Naive thymus-derived CD4-positive, alpha-beta T cell (primary cell): ENCODE measurements at regions not wholly inside any gene's neighbourhood (a gene's known extent, or its start where the extent isn't known, plus 50 kb on each side); places are given as distances from the start of the nearest gene placed in this dataset.
A peak's percentile ranks its signal among the peaks of the same experiment; 100 is the strongest.
"Not testable (repeated sequence)": the region's sequence is repeated elsewhere in the genome, so short reads cannot be mapped to it uniquely, and the experiment has no call there.

Source experiments
- ATAC-seq: fragments of 150-1000 bp; cut with Tn5 transposase; 2 replicates; pipeline ENCODE4 v1.10.0; 2021; ENCODE audit warnings: mild to moderate bottlenecking, moderate library complexity
- CTCF ChIA-PET: fragments of 350-600 bp; sonication (Branson Sonifier 250); formaldehyde crosslinking; loops from one replicate; lab custom pipeline; 2021; ENCODE audit warnings: antibody characterized with exemption; lab: Charles Lee
- POLR2A ChIA-PET: fragments of 350-600 bp; sonication (Branson Sonifier 250); formaldehyde crosslinking; loops from one replicate; lab custom pipeline; 2021; ENCODE audit warnings: antibody characterized with exemption, inconsistent platforms; lab: Charles Lee
- DNase-seq, 9 donors: peaks; one replicate each; pipeline versions ENCODE4 v3.0.0 to v3.0.0-alpha.2; 2020 to 2022; ENCODE audit warnings: mixed read lengths in 1 of 9
- H3K27ac ChIP-seq: one replicate; pipeline ENCODE4 v1.7.0; 2013; ENCODE audit warnings: mild to moderate bottlenecking, low read depth, low read length, moderate library complexity
- H3K27me3 ChIP-seq, 2 donors: one replicate each; pipeline ENCODE4 v1.7.0; 2013; ENCODE audit warnings: low read length in 2 of 2, mild to moderate bottlenecking in 2 of 2, moderate library complexity in 2 of 2; ENCODE audit not compliant: control insufficient read depth in 2 of 2, insufficient read depth in 2 of 2
- H3K36me3 ChIP-seq, 3 experiments: 1 replicate in 2 of 3; 2 replicates in 1 of 3; pipeline ENCODE4 v1.7.0; 2013; ENCODE audit warnings: low read length in 3 of 3, mild to moderate bottlenecking in 3 of 3, moderate library complexity in 1 of 3; ENCODE audit not compliant: insufficient read depth in 3 of 3, control insufficient read depth in 2 of 3
- H3K4me1 ChIP-seq, 2 donors: one replicate each; pipeline ENCODE4 v1.7.0; 2013; ENCODE audit warnings: low read length in 2 of 2, mild to moderate bottlenecking in 2 of 2, moderate library complexity in 1 of 2; ENCODE audit not compliant: control insufficient read depth in 2 of 2, insufficient read depth in 2 of 2
- H3K4me3 ChIP-seq: 2 replicates; pipeline ENCODE4 v1.7.0; 2013; ENCODE audit warnings: mild to moderate bottlenecking, low read length
- H3K9me3 ChIP-seq, 3 experiments: 1 replicate in 2 of 3; 2 replicates in 1 of 3; pipeline ENCODE4 v1.7.0; 2013; ENCODE audit warnings: low read length in 3 of 3; ENCODE audit not compliant: control insufficient read depth in 2 of 3
- H3K27ac Mint-ChIP-seq, 9 donors: one replicate each; pipeline ENCODE4 v1.8.0; 2020 to 2022; ENCODE audit warnings: mixed read lengths in 9 of 9, mild to moderate bottlenecking in 8 of 9, moderate library complexity in 5 of 9, inconsistent platforms in 2 of 9
- H3K27me3 Mint-ChIP-seq, 5 donors: one replicate each; pipeline ENCODE4 v1.8.0; 2021 to 2022; ENCODE audit warnings: mixed read lengths in 5 of 5, mild to moderate bottlenecking in 1 of 5
- H3K36me3 Mint-ChIP-seq, 5 donors: one replicate each; pipeline ENCODE4 v1.8.0; 2020 to 2022; ENCODE audit warnings: mixed read lengths in 5 of 5, mild to moderate bottlenecking in 3 of 5, inconsistent platforms in 1 of 5
- H3K4me1 Mint-ChIP-seq, 7 donors: one replicate each; pipeline ENCODE4 v1.8.0; 2020 to 2022; ENCODE audit warnings: mixed read lengths in 7 of 7, mild to moderate bottlenecking in 3 of 7, inconsistent platforms in 1 of 7
- H3K4me3 Mint-ChIP-seq, 10 donors: one replicate each; pipeline ENCODE4 v1.8.0; 2020 to 2022; ENCODE audit warnings: mild to moderate bottlenecking in 10 of 10, mixed read lengths in 10 of 10, moderate library complexity in 6 of 10, inconsistent platforms in 2 of 10
- H3K9me3 Mint-ChIP-seq, 11 donors: one replicate each; pipeline ENCODE4 v1.8.0; 2020 to 2022; ENCODE audit warnings: mixed read lengths in 11 of 11, mild to moderate bottlenecking in 4 of 11, inconsistent platforms in 1 of 11, moderate library complexity in 1 of 11
- intact Hi-C, 2 donors: fragments of 100-400 bp; cut with micrococcal nuclease; formaldehyde crosslinking; loops; one replicate each; pipeline ENCODE4 v1.15.1; 2023

GRCh38 chrX:41031256-41031967 lies 53.8 kb upstream of the USP9X start:
- Mint-ChIP-seq H3K4me1 (no peaks in the 10 kb centered on the region), H3K9me3 (peaks cover 0 to 4% (median 0%) of the 10 kb centered on the region in 11 donors), H3K36me3 (no peaks in the 10 kb centered on the region), H3K27ac (peak overlapping the region in 1 of 9 donors; percentile 13), H3K4me3 (no peak overlapping the region), H3K27me3 (peaks cover 0 to 1% (median 0%) of the 10 kb centered on the region in 5 donors)
- POLR2A ChIA-PET, result no interaction called here
- Histone ChIP-seq H3K27me3 (no peaks in the 10 kb centered on the region), H3K27ac (no peak overlapping the region), H3K9me3 (no peaks in the 10 kb centered on the region), H3K36me3 (no peaks in the 10 kb centered on the region), H3K4me3 (no peak overlapping the region), H3K4me1 (no peaks in the 10 kb centered on the region)
- CTCF ChIA-PET, result no interaction called here
- no peak for ATAC-seq
- intact Hi-C loops, result no loop called here
- no peak for DNase-seq

GRCh38 chrX:41033299-41033698 lies 51.9 kb upstream of the USP9X start:
- Histone ChIP-seq H3K27ac (no peak overlapping the region), H3K27me3 (no peaks in the 10 kb centered on the region), H3K9me3 (no peaks in the 10 kb centered on the region), H3K36me3 (no peaks in the 10 kb centered on the region), H3K4me3 (no peak overlapping the region), H3K4me1 (no peaks in the 10 kb centered on the region)
- ATAC-seq (no peak), DNase-seq (no peak)
- Mint-ChIP-seq H3K4me1 (no peaks in the 10 kb centered on the region), H3K27ac (no peak overlapping the region), H3K36me3 (no peaks in the 10 kb centered on the region), H3K27me3 (no peaks in the 10 kb centered on the region), H3K4me3 (no peak overlapping the region), H3K9me3 (peaks cover 0 to 4% (median 0%) of the 10 kb centered on the region in 11 donors)
- CTCF ChIA-PET, result no interaction called here
- intact Hi-C loops, result no loop called here
- POLR2A ChIA-PET, result no interaction called here

- H3K36me3 Mint-ChIP-seq, CTCF ChIA-PET, H3K4me3 Mint-ChIP-seq, H3K27me3 ChIP-seq, H3K9me3 Mint-ChIP-seq, H3K4me1 Mint-ChIP-seq, H3K9me3 ChIP-seq, H3K27ac Mint-ChIP-seq, H3K36me3 ChIP-seq, POLR2A ChIA-PET, H3K4me3 ChIP-seq, H3K27ac ChIP-seq, H3K4me1 ChIP-seq, ATAC-seq, intact Hi-C loops, DNase-seq, H3K27me3 Mint-ChIP-seq: not testable (repeated sequence)
These were observed 50.3 kb upstream of the USP9X start for GRCh38 chrX:41034902-41035301.
